Skeletal muscle tissue (tissue), 3 donors: ENCODE measurements at regions not wholly inside any gene's neighbourhood (a gene's known extent, or its start where the extent isn't known, plus 50 kb on each side); places are given as distances from the start of the nearest gene placed in this dataset.

ENCODE experiments used
- H3K27ac ChIP-seq: one replicate; pipeline ENCODE4 v1.7.0; 2013; ENCODE audit warnings: mild to moderate bottlenecking, low read depth, low read length, inconsistent platforms
- H3K27me3 ChIP-seq, 3 donors: one replicate each; pipeline ENCODE4 v1.7.0; 2013; ENCODE audit warnings: low read length in 3 of 3; ENCODE audit not compliant: control insufficient read depth in 3 of 3, insufficient read depth in 3 of 3
- H3K36me3 ChIP-seq, 3 donors: one replicate each; pipeline ENCODE4 v1.7.0; 2013; ENCODE audit warnings: low read length in 3 of 3; ENCODE audit not compliant: control insufficient read depth in 3 of 3, insufficient read depth in 3 of 3
- H3K4me1 ChIP-seq, 3 donors: one replicate each; pipeline ENCODE4 v1.7.0; 2013; ENCODE audit warnings: low read length in 3 of 3, mild to moderate bottlenecking in 3 of 3; ENCODE audit not compliant: control insufficient read depth in 3 of 3, insufficient read depth in 3 of 3
- H3K4me3 ChIP-seq, 3 donors: one replicate each; pipeline ENCODE4 v1.7.0; 2013; ENCODE audit warnings: low read length in 3 of 3
- H3K9ac ChIP-seq, 3 donors: one replicate each; pipeline ENCODE4 v1.7.0; 2013; ENCODE audit warnings: low read length in 3 of 3, mild to moderate bottlenecking in 3 of 3, moderate library complexity in 2 of 3, low read depth in 1 of 3
- H3K9me3 ChIP-seq, 3 donors: one replicate each; pipeline ENCODE4 v1.7.0; 2013; ENCODE audit warnings: low read length in 3 of 3; ENCODE audit not compliant: control insufficient read depth in 3 of 3
- donor health status: Osteomylitis.

DNA sequence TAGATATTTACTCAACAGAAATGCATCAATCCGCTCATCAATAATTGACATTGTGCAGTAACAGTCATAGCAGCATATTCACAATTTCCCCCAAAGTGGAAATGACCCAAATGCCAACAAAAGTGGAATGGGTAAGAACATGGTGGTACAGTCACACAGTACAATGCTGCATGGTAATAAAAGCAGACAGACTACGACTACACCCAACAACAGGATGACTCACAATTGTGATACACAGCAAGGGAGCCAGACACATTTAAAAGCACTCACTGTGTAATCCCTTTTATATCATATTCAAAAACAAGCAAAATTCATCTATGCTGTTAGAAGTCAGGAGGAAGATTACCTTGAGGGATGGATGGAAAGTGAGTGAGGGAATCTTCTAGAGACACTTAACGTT lies 76.5 kb upstream of the NUDT7 start:
- Histone ChIP-seq H3K27me3 (no peaks in the 10 kb centered on the region), H3K36me3 (no peaks in the 10 kb centered on the region), H3K27ac (no peak overlapping the region), H3K4me3 (no peak overlapping the region), H3K9me3 (no peaks in the 10 kb centered on the region), H3K4me1 (no peaks in the 10 kb centered on the region), H3K9ac (no peak overlapping the region)

DNA sequence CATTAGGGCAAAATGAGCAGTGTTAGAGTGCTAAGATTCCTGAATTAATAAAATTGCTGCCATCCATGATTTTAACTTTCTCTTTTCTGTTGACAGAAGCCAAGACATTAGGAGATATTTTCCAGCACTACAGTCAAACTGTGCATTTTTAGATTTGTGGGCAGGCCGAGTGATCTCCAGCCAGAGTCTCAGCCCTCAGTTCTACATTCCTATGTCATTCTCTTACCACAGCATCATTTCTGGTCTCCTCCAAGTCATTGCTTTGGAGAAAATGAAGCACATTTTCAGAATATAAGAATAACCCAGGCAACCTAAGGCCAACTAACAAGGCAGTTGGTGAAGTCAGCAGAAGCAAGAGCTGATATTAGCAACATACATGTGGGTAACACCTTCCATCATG lies 74.6 kb upstream of the NUDT7 start:
- no peak overlapping the region for H3K27ac ChIP-seq
- no peaks in the 10 kb centered on the region for H3K9me3 ChIP-seq
- H3K9ac ChIP-seq: no peak overlapping the region
- H3K4me3 ChIP-seq: no peak overlapping the region
- no peaks in the 10 kb centered on the region for H3K36me3 ChIP-seq
- H3K27me3 ChIP-seq: no peaks in the 10 kb centered on the region
- H3K4me1 ChIP-seq: no peaks in the 10 kb centered on the region

DNA sequence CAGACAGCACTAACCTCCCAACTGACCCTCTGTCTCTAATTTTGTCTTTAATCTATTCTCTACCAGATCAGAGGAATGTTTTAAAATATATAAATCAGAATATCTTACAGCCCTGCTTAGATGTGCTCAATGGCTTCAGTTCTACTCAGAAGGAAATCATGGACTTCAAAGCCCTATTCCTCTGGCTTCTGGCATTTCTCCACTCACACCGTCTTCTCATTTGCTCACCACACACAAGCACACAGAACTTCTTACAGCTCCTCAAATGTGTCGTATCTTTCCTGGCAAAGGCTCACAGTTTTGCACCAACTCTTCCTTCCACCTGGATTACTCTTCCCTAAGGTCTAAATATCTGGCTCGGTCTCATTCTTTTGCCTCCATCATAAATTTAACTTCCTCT lies 71.6 kb upstream of the NUDT7 start:
- H3K4me1 ChIP-seq: no peaks in the 10 kb centered on the region
- H3K27me3 ChIP-seq: no peaks in the 10 kb centered on the region
- H3K9ac ChIP-seq: no peak overlapping the region
- no peak overlapping the region for H3K4me3 ChIP-seq
- H3K36me3 ChIP-seq: no peaks in the 10 kb centered on the region
- no peak overlapping the region for H3K27ac ChIP-seq
- H3K9me3 ChIP-seq: no peaks in the 10 kb centered on the region

DNA sequence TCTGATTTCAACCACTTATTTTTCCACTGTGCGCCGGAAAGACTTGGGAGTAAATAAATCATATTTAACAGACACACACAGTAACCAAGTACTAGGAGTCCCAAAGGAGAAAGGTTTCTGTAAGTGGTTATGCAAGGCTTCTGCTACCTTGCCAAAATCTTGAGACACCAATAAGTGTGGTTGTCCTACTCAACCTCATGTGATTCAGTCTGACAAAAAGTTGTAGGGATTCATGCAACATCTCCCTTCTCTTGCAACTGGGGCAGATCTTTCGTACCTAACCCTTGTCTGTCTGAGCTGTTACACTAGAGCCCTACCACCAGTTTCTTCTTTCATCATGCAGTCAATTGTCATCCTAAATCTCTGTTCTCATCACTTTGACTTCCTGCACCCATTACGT lies 69.9 kb upstream of the NUDT7 start:
- no peaks in the 10 kb centered on the region for H3K4me1 ChIP-seq
- H3K9me3 ChIP-seq: no peaks in the 10 kb centered on the region
- no peak overlapping the region for H3K9ac ChIP-seq
- no peaks in the 10 kb centered on the region for H3K27me3 ChIP-seq
- H3K27ac ChIP-seq: no peak overlapping the region
- no peaks in the 10 kb centered on the region for H3K36me3 ChIP-seq
- H3K4me3 ChIP-seq: no peak overlapping the region

DNA sequence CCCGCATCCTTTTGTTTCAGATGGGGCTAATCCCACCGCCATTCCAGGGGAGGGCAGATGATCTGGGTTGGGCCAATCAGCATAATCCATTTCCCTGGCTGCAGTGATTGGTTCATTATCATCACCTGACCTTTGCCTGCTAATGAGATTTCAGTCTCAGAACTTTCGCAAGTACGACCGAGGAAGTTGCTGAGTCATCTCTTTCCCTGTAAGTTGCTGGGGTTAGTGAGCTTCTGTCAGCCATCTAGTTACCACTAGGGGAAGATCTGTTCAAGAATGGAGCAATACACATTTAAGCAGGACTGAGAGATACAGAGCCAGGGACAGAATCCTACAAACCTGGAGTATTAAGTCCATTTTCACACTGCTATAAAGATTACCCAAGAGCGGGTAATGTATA lies 65.3 kb upstream of the NUDT7 start:
- H3K27ac ChIP-seq: no peak overlapping the region
- no peaks in the 10 kb centered on the region for H3K27me3 ChIP-seq
- peaks cover 0 to 4% (median 2%) of the 10 kb centered on the region in 3 donors for H3K4me1 ChIP-seq
- no peaks in the 10 kb centered on the region for H3K36me3 ChIP-seq
- H3K4me3 ChIP-seq: no peak overlapping the region
- H3K9me3 ChIP-seq: no peaks in the 10 kb centered on the region
- no peak overlapping the region for H3K9ac ChIP-seq

DNA sequence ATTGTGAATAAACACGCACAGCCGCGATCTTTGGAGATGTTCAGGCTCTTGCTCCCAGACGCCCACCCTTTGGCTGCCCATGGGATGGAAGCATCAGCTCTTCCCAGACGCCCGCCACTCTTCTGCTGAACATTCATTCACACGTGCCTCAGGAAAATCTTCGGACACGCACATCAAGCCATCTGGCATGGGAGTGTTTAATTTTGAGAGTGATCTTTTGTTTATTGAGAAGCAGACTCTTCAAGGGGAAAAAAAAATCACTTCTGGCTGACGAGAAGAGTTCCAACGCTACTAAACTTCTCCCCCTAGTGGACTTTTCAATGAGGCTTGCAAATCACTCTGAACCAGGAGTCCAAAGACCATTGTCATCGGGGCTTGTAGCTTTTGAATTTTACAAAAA lies 62.0 kb upstream of the NUDT7 start:
- H3K4me1 ChIP-seq: peaks cover 0 to 4% (median 2%) of the 10 kb centered on the region in 3 donors
- no peaks in the 10 kb centered on the region for H3K27me3 ChIP-seq
- H3K9me3 ChIP-seq: no peaks in the 10 kb centered on the region
- H3K27ac ChIP-seq: no peak overlapping the region
- H3K36me3 ChIP-seq: no peaks in the 10 kb centered on the region
- H3K4me3 ChIP-seq: peak overlapping the region in 1 of 3 donors; percentile 38
- H3K9ac ChIP-seq: no peak overlapping the region

DNA sequence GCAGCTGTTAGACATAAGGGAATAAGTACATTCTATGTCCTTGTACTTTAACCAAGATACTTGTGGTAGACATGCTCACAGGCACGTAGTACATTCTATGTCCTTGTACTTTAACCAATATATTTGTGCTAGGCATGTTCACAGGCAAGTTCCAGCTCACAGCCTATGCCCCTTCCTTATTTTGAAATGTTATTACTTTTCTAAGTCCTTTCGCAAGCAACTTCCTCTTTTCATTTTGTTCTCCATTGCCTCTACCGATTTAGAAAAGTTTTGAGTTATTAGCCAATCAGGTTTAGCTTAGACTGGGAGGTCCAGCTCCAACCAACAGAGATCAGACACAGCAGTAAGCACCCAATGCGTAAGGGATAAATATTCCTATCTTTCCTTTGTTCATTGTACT lies 60.1 kb upstream of the NUDT7 start:
- no peak overlapping the region for H3K9ac ChIP-seq
- no peak overlapping the region for H3K4me3 ChIP-seq
- H3K27me3 ChIP-seq: no peaks in the 10 kb centered on the region
- no peak overlapping the region for H3K27ac ChIP-seq
- no peaks in the 10 kb centered on the region for H3K9me3 ChIP-seq
- peaks cover 0 to 4% (median 2%) of the 10 kb centered on the region in 3 donors for H3K4me1 ChIP-seq
- no peaks in the 10 kb centered on the region for H3K36me3 ChIP-seq

DNA sequence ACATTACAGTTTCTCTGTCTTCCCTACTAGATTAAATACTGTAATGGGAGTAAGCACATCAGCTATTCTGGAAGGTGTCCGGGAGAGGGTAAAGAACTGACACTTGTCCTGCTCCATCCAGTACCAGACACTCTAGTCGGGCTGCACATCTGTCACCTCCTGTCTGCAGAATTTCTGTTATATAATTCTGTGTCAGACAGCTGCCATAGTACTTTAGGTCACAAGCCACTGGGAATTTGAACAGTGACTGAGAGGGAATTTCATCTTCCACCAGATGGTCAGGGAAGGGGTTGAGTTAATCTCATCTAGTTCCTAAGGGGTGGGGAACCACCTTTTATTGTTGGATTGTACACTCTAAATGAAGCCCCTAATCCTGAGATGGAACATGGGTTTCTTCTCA lies 58.6 kb upstream of the NUDT7 start:
- Histone ChIP-seq H3K9ac (no peak overlapping the region), H3K4me1 (peaks cover 0 to 4% (median 2%) of the 10 kb centered on the region in 3 donors), H3K27me3 (no peaks in the 10 kb centered on the region), H3K9me3 (no peaks in the 10 kb centered on the region), H3K36me3 (no peaks in the 10 kb centered on the region), H3K4me3 (no peak overlapping the region), H3K27ac (no peak overlapping the region)

DNA sequence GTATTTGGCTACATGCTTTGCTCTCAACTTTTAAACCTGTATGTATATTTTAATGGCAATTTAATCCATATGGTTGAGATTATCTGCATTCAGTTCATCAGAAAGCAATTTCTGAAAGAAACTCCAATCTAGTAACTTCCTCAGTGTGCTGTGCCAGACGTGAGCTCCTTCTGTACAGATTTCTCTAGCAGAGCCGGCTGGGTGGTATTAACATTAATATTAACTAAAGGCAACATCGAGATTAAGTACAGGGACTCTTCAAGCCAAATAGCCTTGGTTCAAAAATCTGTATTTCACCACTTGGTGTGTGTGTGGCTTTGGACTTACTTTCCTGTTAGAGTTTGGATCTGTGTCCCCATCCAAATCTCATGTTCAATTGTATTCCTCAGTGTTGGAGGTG lies 55.5 kb upstream of the NUDT7 start:
- Histone ChIP-seq H3K27me3 (peaks cover 0 to 5% (median 0%) of the 10 kb centered on the region in 3 donors), H3K9me3 (no peaks in the 10 kb centered on the region), H3K4me3 (no peak overlapping the region), H3K36me3 (no peaks in the 10 kb centered on the region), H3K4me1 (no peaks in the 10 kb centered on the region), H3K27ac (no peak overlapping the region), H3K9ac (no peak overlapping the region)

DNA sequence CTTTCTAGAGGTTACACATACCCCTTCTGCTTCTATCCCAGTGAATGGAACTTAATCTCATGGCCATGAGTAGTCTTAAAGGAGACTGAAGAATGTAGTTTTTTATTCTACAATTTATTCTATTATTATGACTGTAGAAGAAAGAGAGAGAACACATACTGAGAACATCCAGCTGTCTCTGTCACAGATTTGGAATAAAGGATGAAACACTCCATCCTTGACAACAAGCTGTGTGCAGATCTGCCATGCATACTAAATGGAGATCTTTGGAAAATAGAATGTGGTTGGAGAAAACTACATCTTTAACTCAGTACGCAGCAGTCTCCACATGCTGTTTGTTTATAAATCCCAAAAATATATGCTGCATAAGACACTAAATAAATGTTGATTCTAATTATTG lies 54.1 kb upstream of the NUDT7 start:
- no peaks in the 10 kb centered on the region for H3K9me3 ChIP-seq
- no peak overlapping the region for H3K27ac ChIP-seq
- H3K27me3 ChIP-seq: peaks cover 0 to 5% (median 0%) of the 10 kb centered on the region in 3 donors
- no peaks in the 10 kb centered on the region for H3K4me1 ChIP-seq
- no peak overlapping the region for H3K4me3 ChIP-seq
- no peak overlapping the region for H3K9ac ChIP-seq
- no peaks in the 10 kb centered on the region for H3K36me3 ChIP-seq

DNA sequence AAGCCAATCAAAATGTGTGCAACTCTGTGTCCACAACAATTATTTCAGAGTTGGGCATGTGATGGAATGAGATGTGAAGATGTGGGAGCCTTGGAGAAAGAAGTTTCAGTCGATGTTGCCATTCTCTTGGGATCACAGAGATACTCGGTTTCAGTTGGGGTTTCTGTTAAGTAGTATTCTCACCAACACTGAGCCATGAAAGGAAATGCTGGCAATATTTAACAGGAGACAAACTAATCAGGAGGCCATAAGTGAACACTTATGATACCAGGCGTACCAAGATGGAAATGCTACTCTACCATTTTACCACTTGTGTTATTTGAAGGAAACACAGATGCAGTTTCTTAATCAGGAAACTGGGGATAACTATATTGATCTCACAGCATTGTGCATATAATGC lies 53.3 kb upstream of the NUDT7 start:
- no peaks in the 10 kb centered on the region for H3K9me3 ChIP-seq
- H3K27me3 ChIP-seq: peaks cover 0 to 5% (median 0%) of the 10 kb centered on the region in 3 donors
- no peak overlapping the region for H3K9ac ChIP-seq
- H3K4me3 ChIP-seq: no peak overlapping the region
- H3K36me3 ChIP-seq: no peaks in the 10 kb centered on the region
- H3K4me1 ChIP-seq: no peaks in the 10 kb centered on the region
- H3K27ac ChIP-seq: no peak overlapping the region
